Heart left ventricle (tissue), 16 donors: ENCODE measurements at regions not wholly inside any gene's neighbourhood (a gene's known extent, or its start where the extent isn't known, plus 50 kb on each side); places are given as distances from the start of the nearest gene placed in this dataset.

Experiments used
- ATAC-seq, 4 donors: fragments of 200-7000 bp; cut with Tn5 transposase; one replicate each; pipeline ENCODE4 v1.9.1; 2020 to 2022; ENCODE audit warnings: moderate library complexity in 4 of 4, mild to moderate bottlenecking in 3 of 4, moderate number of reproducible peaks in 1 of 4
- DNase-seq, 5 donors: peaks; one replicate each; pipeline ENCODE4 v3.0.0-alpha.2; 2020
- H3K27ac ChIP-seq, 12 donors: fragments of 200-600 bp; sonication (generic) in 4 of 12; one replicate each; pipeline versions ENCODE4 v1.5.0 to v1.8.0; 2016 to 2022; ENCODE audit warnings: mild to moderate bottlenecking in 2 of 12
- H3K27me3 ChIP-seq, 9 donors: fragments of 200-600 bp; sonication (generic) in 2 of 9; one replicate each; pipeline versions ENCODE4 v1.5.1 to v1.8.0; 2016 to 2022; ENCODE audit warnings: mild to moderate bottlenecking in 3 of 9
- H3K36me3 ChIP-seq, 9 donors: fragments of 200-600 bp; sonication (generic) in 2 of 9; one replicate each; pipeline versions ENCODE4 v1.5.0 to v1.8.0; 2018 to 2022; ENCODE audit warnings: mild to moderate bottlenecking in 2 of 9
- H3K4me1 ChIP-seq, 12 donors: fragments of 200-600 bp; sonication (generic) in 4 of 12; one replicate each; pipeline versions ENCODE4 v1.5.0 to v1.8.0; 2016 to 2022; ENCODE audit warnings: mild to moderate bottlenecking in 3 of 12
- H3K4me3 ChIP-seq, 12 donors: fragments of 200-600 bp; sonication (generic) in 4 of 12; one replicate each; pipeline versions ENCODE4 v1.5.0 to v1.8.0; 2017 to 2022; ENCODE audit warnings: mild to moderate bottlenecking in 9 of 12, moderate library complexity in 4 of 12
- H3K9me3 ChIP-seq, 12 donors: fragments of 200-600 bp; sonication (generic) in 4 of 12; one replicate each; pipeline versions ENCODE4 v1.5.0 to v1.8.0; 2016 to 2022; ENCODE audit warnings: mild to moderate bottlenecking in 1 of 12
- CTCF ChIP-seq, 12 donors: fragments of 200-600 bp; sonication (generic) in 4 of 12; IDR thresholded peaks; one replicate each; pipeline versions ENCODE4 v1.5.0 to v1.8.0; 2018 to 2022; ENCODE audit warnings: antibody characterized with exemption in 12 of 12, mild to moderate bottlenecking in 5 of 12
- POLR2A ChIP-seq, 2 donors: fragments of 450-650 bp; IDR thresholded peaks; one replicate each; pipeline ENCODE4 v1.6.1; 2017; ENCODE audit warnings: antibody characterized with exemption in 2 of 2, mild to moderate bottlenecking in 2 of 2, moderate library complexity in 2 of 2
- WGBS, 4 donors: extraction: QIAGEN DNeasy Blood & Tissue Kit in 2 of 4; methylation state at CpG; one replicate each; pipeline versions ENCODE4 v1.1.5 to v1.1.7; 2013 to 2018; 5-methylcytosine and 5-hydroxymethylcytosine counted together
- intact Hi-C, 10 donors: fragments of 100-400 bp; cut with DNase I; formaldehyde crosslinking; loops; one replicate each; pipeline versions ENCODE4 v1.11.1 to v1.14.2; 2022
- donor health status: ischemic (EF 13 %, LVEDD 7.1; RV severe dilation, severe dysfunction).
- donor health status: healthy with polysubstance abuse.
- donor health status: DM: no; HTN: yes; CAD: no.
- donor health status: DM: no; HTN: no; CAD: no.
- donor health status: ischemic (EF 25% LVEDD 6.9; RV normal size, moderate dysfunction).
- donor health status: ischemic (EF 25% LVEDD 5.7; RV mildly dilated, moderate dysfunction).
- donor health status: healthy.
- donor health status: DM: yes; HTN: yes; CAD: no.
- donor health status: ischemic (EF 35%, LVEDD 5.7; RV mildly dilated, moderate dysfunction).
- donor health status: nonischemic (EF 11% LVEDD 7.7; RV severe dilation, severe dysfunction).
- donor health status: DM: yes; HTN: yes; CAD: no.
- donor health status: PGD.
- donor health status: ischemic (EF 29% LVEDD 5.4; RV normal size, mild dysfunction).
- donor health status: nonischemic (EF 23%, LVEDD 6.1; RV moderate dilation, normal function).

GRCh38 chr4:7141151-7141834 lies 51.0 kb upstream of the SORCS2 start:
- intact Hi-C loops: no loop called here
- DNase-seq: peak in 1 of 5 donors; percentile 39

GRCh38 chr4:7140692-7141069 lies 51.7 kb upstream of the SORCS2 start:
- H3K36me3 ChIP-seq: no peaks in the 10 kb centered on the region
- H3K9me3 ChIP-seq: no peaks in the 10 kb centered on the region
- H3K4me1 ChIP-seq: peaks cover 0 to 5% (median 0%) of the 10 kb centered on the region in 12 donors
- H3K4me3 ChIP-seq: no peak overlapping the region
- TF ChIP-seq POLR2A (IDR thresholded peaks at IDR 0.05): no peak
- TF ChIP-seq CTCF (IDR thresholded peaks at IDR 0.05): no peak
- DNase-seq (peak in 1 of 5 donors; percentile 55), ATAC-seq (no peak)
- intact Hi-C loops: no loop called here
- 80 to 93% (median 91%) methylated on average over 8 of the region's 8 CpGs for WGBS, 4 donors
- no peaks in the 10 kb centered on the region for H3K27me3 ChIP-seq
- H3K27ac ChIP-seq: no peak overlapping the region

More at GRCh38 chr4:7141151-7141834, 51.0 kb upstream of the SORCS2 start:
- ATAC-seq: no peak
- no peaks in the 10 kb centered on the region for H3K27me3 ChIP-seq
- no peaks in the 10 kb centered on the region for H3K9me3 ChIP-seq
- no peaks in the 10 kb centered on the region for H3K4me1 ChIP-seq
- TF ChIP-seq POLR2A (IDR thresholded peaks at IDR 0.05): no peak
- TF ChIP-seq CTCF (IDR thresholded peaks at IDR 0.05): no peak
- H3K4me3 ChIP-seq: no peak overlapping the region
- no peaks in the 10 kb centered on the region for H3K36me3 ChIP-seq
- WGBS, 4 donors: 71 to 80% (median 72%) methylated on average over 14 of the region's 14 CpGs
- no peak overlapping the region for H3K27ac ChIP-seq

GRCh38 chr4:7140062-7140691 lies 52.2 kb upstream of the SORCS2 start:
- TF ChIP-seq CTCF (IDR thresholded peaks at IDR 0.05) (no peak), POLR2A (IDR thresholded peaks at IDR 0.05) (no peak)
- peak in 1 of 5 donors; percentile 49 for DNase-seq
- intact Hi-C loops: no loop called here
- H3K27me3 ChIP-seq: no peaks in the 10 kb centered on the region
- peaks cover 0 to 10% (median 1%) of the 10 kb centered on the region in 12 donors for H3K4me1 ChIP-seq
- H3K4me3 ChIP-seq: no peak overlapping the region
- no peak overlapping the region for H3K27ac ChIP-seq
- no peaks in the 10 kb centered on the region for H3K36me3 ChIP-seq
- no peaks in the 10 kb centered on the region for H3K9me3 ChIP-seq
- 83 to 88% (median 87%) methylated on average over 11 of the region's 11 CpGs for WGBS, 4 donors
- ATAC-seq: no peak

GRCh38 chr4:7139167-7139982 lies 53.0 kb upstream of the SORCS2 start:
- intact Hi-C loops: no loop called here
- H3K4me1 ChIP-seq: peaks cover 0 to 15% (median 7%) of the 10 kb centered on the region in 12 donors

More at GRCh38 chr4:7139167-7139982, 53.0 kb upstream of the SORCS2 start:
- no peak overlapping the region for H3K27ac ChIP-seq
- H3K27me3 ChIP-seq: no peaks in the 10 kb centered on the region
- no peaks in the 10 kb centered on the region for H3K9me3 ChIP-seq
- H3K36me3 ChIP-seq: no peaks in the 10 kb centered on the region
- peak in 1 of 5 donors; percentile 42 for DNase-seq
- 59 to 69% (median 64%) methylated on average over 7 to 12 of the region's 12 CpGs for WGBS, 4 donors
- ATAC-seq: peak in 1 of 4 donors; percentile 8
- H3K4me3 ChIP-seq: no peak overlapping the region
- TF ChIP-seq POLR2A (IDR thresholded peaks at IDR 0.05) (no peak), CTCF (IDR thresholded peaks at IDR 0.05) (no peak)
